ENCODE measurements at regions not wholly inside any gene's neighbourhood (a gene's known extent, or its start where the extent isn't known, plus 50 kb on each side); places are given as distances from the start of the nearest gene placed in this dataset.
A peak's percentile ranks its signal among the peaks of the same experiment; 100 is the strongest.

- no peak overlapping the region for H3K27ac Mint-ChIP-seq
- H3K4me1 Mint-ChIP-seq: peaks cover 45% of the 10 kb centered on the region
- H3K9me3 Mint-ChIP-seq: peaks cover 11% of the 10 kb centered on the region
- no peak overlapping the region for H3K4me3 Mint-ChIP-seq
- H3K27me3 Mint-ChIP-seq: peaks cover 3% of the 10 kb centered on the region
- peaks cover 6% of the 10 kb centered on the region for H3K36me3 Mint-ChIP-seq
- no peak for DNase-seq
These were observed 78.5 kb upstream of the UBAC2 start for GRCh38 chr13:99122171-99122570.

GRCh38 chr13:99123101-99124045 is 77.3 kb upstream of the UBAC2 start:
- DNase-seq: no peak
- no peak overlapping the region for H3K4me3 Mint-ChIP-seq
- H3K36me3 Mint-ChIP-seq: peaks cover 6% of the 10 kb centered on the region
- H3K27me3 Mint-ChIP-seq: peaks cover 3% of the 10 kb centered on the region
- peaks cover 45% of the 10 kb centered on the region for H3K4me1 Mint-ChIP-seq
- H3K27ac Mint-ChIP-seq: no peak overlapping the region
- H3K9me3 Mint-ChIP-seq: peaks cover 11% of the 10 kb centered on the region

DNA sequence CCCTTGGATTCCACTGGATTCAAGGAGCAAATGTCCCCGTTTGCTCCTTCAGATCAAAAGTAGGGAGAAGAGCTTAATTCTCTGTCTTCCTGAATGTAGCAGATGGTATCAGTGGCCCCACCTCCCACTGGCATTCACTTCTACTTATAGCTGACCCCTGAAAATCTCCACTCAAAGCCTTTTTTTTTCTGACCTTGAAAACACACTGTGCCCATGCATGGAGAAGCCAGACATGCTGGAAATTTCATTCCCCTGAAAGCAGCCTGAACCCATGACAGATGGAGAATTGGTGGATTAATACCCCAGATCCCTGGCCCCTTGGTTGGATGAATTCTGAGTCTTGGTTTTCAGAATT is 76.6 kb upstream of the UBAC2 start:
- H3K9me3 Mint-ChIP-seq: peaks cover 11% of the 10 kb centered on the region
- no peak overlapping the region for H3K27ac Mint-ChIP-seq
- H3K36me3 Mint-ChIP-seq: peaks cover 6% of the 10 kb centered on the region
- peaks cover 3% of the 10 kb centered on the region for H3K27me3 Mint-ChIP-seq
- peaks cover 45% of the 10 kb centered on the region for H3K4me1 Mint-ChIP-seq
- H3K4me3 Mint-ChIP-seq: no peak overlapping the region
- DNase-seq: no peak

GRCh38 chr13:99124794-99125316 is 75.8 kb upstream of the UBAC2 start:
- DNase-seq: peak; percentile 22
- H3K9me3 Mint-ChIP-seq: peaks cover 11% of the 10 kb centered on the region
- H3K27ac Mint-ChIP-seq: peak overlapping the region; percentile 81
- peaks cover 3% of the 10 kb centered on the region for H3K27me3 Mint-ChIP-seq
- H3K4me1 Mint-ChIP-seq: peaks cover 41% of the 10 kb centered on the region
- H3K4me3 Mint-ChIP-seq: peak overlapping the region; percentile 59
- H3K36me3 Mint-ChIP-seq: peaks cover 6% of the 10 kb centered on the region

DNA sequence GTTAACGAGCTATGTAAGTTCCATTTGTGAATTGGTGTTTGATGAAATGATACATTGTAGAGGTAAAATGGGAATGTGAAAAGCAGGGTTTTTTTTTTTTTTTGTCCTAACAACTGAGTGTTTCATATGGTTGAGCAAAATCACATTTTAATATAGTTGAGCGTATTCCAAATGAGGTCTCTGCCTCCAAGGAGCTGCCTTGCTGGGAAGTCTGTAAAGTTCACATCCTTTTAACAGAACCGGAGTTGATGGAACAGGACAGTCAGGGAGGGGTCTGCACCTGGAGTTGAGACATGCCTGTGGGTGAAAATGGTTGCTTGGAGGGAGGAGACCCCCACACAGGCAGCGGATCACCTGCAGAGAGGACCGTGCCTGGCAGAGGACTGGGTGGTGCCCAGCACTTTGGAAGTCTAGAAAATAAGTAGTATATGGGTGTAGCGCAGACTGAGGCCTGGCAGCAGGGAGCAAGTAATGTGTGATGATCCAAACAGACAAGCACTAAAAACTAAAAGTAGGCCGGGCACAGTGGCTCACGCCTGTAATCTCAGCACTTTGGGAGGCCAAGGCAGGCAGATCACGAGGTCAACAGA is 75.2 kb upstream of the UBAC2 start:
- Mint-ChIP-seq H3K27ac (peak overlapping the region; percentile 81), H3K9me3 (peaks cover 8% of the 10 kb centered on the region), H3K4me3 (peak overlapping the region; percentile 59), H3K27me3 (peaks cover 3% of the 10 kb centered on the region), H3K4me1 (peaks cover 38% of the 10 kb centered on the region), H3K36me3 (peaks cover 4% of the 10 kb centered on the region)
- no peak for DNase-seq

- peaks cover 3% of the 10 kb centered on the region for H3K27me3 Mint-ChIP-seq
- H3K27ac Mint-ChIP-seq: no peak overlapping the region
- no peaks in the 10 kb centered on the region for H3K36me3 Mint-ChIP-seq
- peaks cover 30% of the 10 kb centered on the region for H3K4me1 Mint-ChIP-seq
- DNase-seq: no peak
- no peak overlapping the region for H3K4me3 Mint-ChIP-seq
- H3K9me3 Mint-ChIP-seq: peaks cover 2% of the 10 kb centered on the region
These were observed 73.8 kb upstream of the UBAC2 start for GRCh38 chr13:99126821-99127220.

- H3K27me3 Mint-ChIP-seq: no peaks in the 10 kb centered on the region
- H3K4me3 Mint-ChIP-seq: no peak overlapping the region
- H3K27ac Mint-ChIP-seq: no peak overlapping the region
- H3K4me1 Mint-ChIP-seq: peaks cover 17% of the 10 kb centered on the region
- DNase-seq: no peak
- no peaks in the 10 kb centered on the region for H3K9me3 Mint-ChIP-seq
- no peaks in the 10 kb centered on the region for H3K36me3 Mint-ChIP-seq
These were observed 71.6 kb upstream of the UBAC2 start for GRCh38 chr13:99129050-99129449.

- H3K36me3 Mint-ChIP-seq: no peaks in the 10 kb centered on the region
These were observed 70.7 kb upstream of the UBAC2 start for GRCh38 chr13:99129951-99130350.

DNA sequence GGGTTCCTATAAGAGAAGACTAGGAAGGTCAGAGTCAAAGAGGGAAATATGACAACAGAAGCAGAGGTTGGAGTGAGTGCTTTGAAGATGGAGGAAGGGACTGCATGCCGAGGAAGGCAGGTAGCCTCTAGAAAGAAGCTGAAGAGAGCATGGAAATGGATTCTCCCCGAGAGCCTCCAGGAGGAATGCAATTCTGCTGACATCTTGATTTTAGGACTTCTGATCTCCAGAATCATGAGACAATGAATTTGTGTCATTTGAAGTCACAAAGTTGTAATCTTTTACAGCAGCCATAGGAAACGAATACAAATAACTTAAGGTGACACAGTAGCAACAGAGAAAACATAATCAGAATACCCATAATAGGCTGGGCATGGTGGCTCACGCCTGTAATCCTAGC is 69.2 kb upstream of the UBAC2 start:
- Mint-ChIP-seq H3K4me1 (no peaks in the 10 kb centered on the region), H3K27ac (no peak overlapping the region), H3K4me3 (no peak overlapping the region), H3K36me3 (no peaks in the 10 kb centered on the region), H3K27me3 (no peaks in the 10 kb centered on the region), H3K9me3 (no peaks in the 10 kb centered on the region)
- no peak for DNase-seq

More at GRCh38 chr13:99129951-99130350, 70.7 kb upstream of the UBAC2 start:
- H3K9me3 Mint-ChIP-seq: no peaks in the 10 kb centered on the region
- no peak overlapping the region for H3K4me3 Mint-ChIP-seq
- no peak overlapping the region for H3K27ac Mint-ChIP-seq
- H3K27me3 Mint-ChIP-seq: no peaks in the 10 kb centered on the region
- DNase-seq: no peak
- peaks cover 8% of the 10 kb centered on the region for H3K4me1 Mint-ChIP-seq

GRCh38 chr13:99132295-99132835 is 68.3 kb upstream of the UBAC2 start:
- Mint-ChIP-seq H3K27me3 (no peaks in the 10 kb centered on the region), H3K4me1 (no peaks in the 10 kb centered on the region), H3K9me3 (no peaks in the 10 kb centered on the region), H3K27ac (no peak overlapping the region), H3K4me3 (no peak overlapping the region), H3K36me3 (no peaks in the 10 kb centered on the region)
- no peak for DNase-seq

DNA sequence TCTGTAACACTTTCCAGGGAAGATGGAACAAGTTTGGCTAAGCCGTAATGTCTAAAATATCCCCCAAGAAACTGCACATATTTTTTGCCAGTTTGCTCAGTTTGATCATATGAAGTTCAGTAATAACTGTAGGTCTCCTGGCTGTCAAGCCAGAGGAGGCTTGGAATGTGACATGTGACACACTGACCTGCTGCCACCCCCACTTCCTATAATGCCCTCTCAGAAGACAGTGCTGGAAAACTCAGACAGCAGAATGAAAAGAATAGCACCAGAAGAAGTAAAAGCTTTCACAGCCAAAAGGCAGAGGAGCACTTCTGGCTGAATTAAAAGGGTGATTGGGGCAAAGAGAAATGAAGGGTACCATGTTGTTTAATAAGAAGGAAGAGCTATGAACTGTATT is 67.4 kb upstream of the UBAC2 start:
- Mint-ChIP-seq H3K27ac (no peak overlapping the region), H3K27me3 (no peaks in the 10 kb centered on the region), H3K36me3 (no peaks in the 10 kb centered on the region), H3K9me3 (no peaks in the 10 kb centered on the region), H3K4me3 (no peak overlapping the region), H3K4me1 (no peaks in the 10 kb centered on the region)
- no peak for DNase-seq

- Mint-ChIP-seq H3K27ac (no peak overlapping the region), H3K4me1 (no peaks in the 10 kb centered on the region), H3K36me3 (no peaks in the 10 kb centered on the region), H3K27me3 (no peaks in the 10 kb centered on the region), H3K4me3 (no peak overlapping the region), H3K9me3 (no peaks in the 10 kb centered on the region)
- DNase-seq: no peak
These were observed 66.8 kb upstream of the UBAC2 start for GRCh38 chr13:99133848-99134247.

DNA sequence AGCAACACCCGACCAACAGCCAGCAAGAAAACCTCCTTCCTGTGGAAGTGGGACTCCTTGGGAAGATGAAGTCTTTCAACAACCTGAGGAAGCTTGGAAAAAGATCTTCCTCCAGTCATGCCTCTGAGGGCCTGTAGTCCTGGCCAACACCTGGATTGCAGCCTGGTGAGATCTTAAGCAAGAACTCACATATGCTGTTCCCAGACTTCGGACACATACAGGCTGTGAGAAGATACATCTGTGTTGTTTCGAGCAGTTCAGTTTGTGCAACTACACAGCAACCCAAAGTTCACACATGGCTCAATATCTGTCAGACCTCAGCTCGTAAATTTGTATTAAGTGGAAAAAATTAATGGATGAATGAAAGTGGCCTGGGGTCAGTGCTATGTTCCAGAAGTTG is 65.1 kb upstream of the UBAC2 start:
- H3K27me3 Mint-ChIP-seq: no peaks in the 10 kb centered on the region
- H3K9me3 Mint-ChIP-seq: no peaks in the 10 kb centered on the region
- H3K27ac Mint-ChIP-seq: no peak overlapping the region
- no peaks in the 10 kb centered on the region for H3K36me3 Mint-ChIP-seq
- no peaks in the 10 kb centered on the region for H3K4me1 Mint-ChIP-seq
- DNase-seq: no peak
- H3K4me3 Mint-ChIP-seq: no peak overlapping the region

DNA sequence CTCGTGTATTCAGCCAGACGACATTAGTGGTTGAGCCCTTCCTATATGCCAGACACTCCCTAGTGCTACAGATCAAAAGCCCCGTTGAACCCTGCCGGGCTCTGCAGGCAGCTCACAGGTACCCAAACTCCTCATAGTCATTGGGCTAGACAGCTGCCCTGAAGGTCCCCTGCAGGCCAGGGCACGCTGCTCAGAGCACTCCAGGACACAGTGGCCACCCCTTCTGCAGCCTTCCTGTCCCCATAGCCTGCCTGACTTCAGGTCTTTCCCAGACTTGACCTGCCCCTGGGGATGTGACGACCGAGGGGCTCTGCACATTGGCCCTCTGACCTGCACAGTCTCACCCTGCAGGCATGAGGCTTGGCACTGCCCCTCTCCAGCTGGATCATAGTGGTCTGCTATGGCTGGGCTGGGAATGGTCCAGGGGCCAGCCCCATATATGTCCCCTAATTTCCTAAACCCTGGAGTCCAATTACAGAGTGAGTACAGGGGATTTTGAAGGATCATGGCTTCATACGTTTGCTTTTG is 64.2 kb upstream of the UBAC2 start:
- Mint-ChIP-seq H3K36me3 (no peaks in the 10 kb centered on the region), H3K4me1 (no peaks in the 10 kb centered on the region), H3K4me3 (no peak overlapping the region), H3K9me3 (no peaks in the 10 kb centered on the region), H3K27ac (no peak overlapping the region), H3K27me3 (no peaks in the 10 kb centered on the region)
- DNase-seq: no peak

GRCh38 chr13:99140831-99141230 is 59.8 kb upstream of the UBAC2 start:
- peaks cover 4% of the 10 kb centered on the region for H3K4me1 Mint-ChIP-seq
- H3K27ac Mint-ChIP-seq: no peak overlapping the region
- no peaks in the 10 kb centered on the region for H3K9me3 Mint-ChIP-seq
- H3K4me3 Mint-ChIP-seq: no peak overlapping the region
- no peak for DNase-seq
- no peaks in the 10 kb centered on the region for H3K27me3 Mint-ChIP-seq
- H3K36me3 Mint-ChIP-seq: no peaks in the 10 kb centered on the region

Measured in activated naive CD8-positive, alpha-beta T cell treated with anti-CD3 and anti-CD28 coated beads for 36 hours (primary cell).